K562 (cell line): ENCODE measurements at regions not wholly inside any gene's neighbourhood (a gene's known extent, or its start where the extent isn't known, plus 50 kb on each side); places are given as distances from the start of the nearest gene placed in this dataset.

Experiments
- COPS2 ChIP-seq: fragments of 450-650 bp; conservative IDR thresholded peaks from 2 replicates; pipeline ENCODE4 v1.6.1; 2016; ENCODE audit warnings: mild to moderate bottlenecking, moderate library complexity
- HNRNPLL ChIP-seq: fragments of 200-400 bp; formaldehyde crosslinking; IDR thresholded peaks from 2 replicates; pipeline ENCODE4 v1.6.1; 2017; ENCODE audit warnings: low read length, low read depth, mild to moderate bottlenecking; ENCODE audit not compliant: poor library complexity, severe bottlenecking
- KAT2B ChIP-seq: IDR thresholded peaks from one replicate; pipeline ENCODE4 v1.6.1; 2012; ENCODE audit warnings: low read depth, mild to moderate bottlenecking, control low read depth, inconsistent platforms, low read length, moderate library complexity
- MTF1 ChIP-seq: fragments of 250-450 bp; sonication (Bioruptor Pico); IDR thresholded peaks from 2 replicates; pipeline ENCODE4 v1.9.0; 2021; ENCODE audit warnings: moderate library complexity, mild to moderate bottlenecking, inconsistent platforms, borderline replicate concordance
- NUFIP1 ChIP-seq: fragments of 450-650 bp; IDR thresholded peaks from 2 replicates; pipeline ENCODE4 v1.6.1; 2018; ENCODE audit not compliant: partially characterized antibody
- PURB ChIP-seq: sonication (generic); formaldehyde crosslinking; IDR thresholded peaks from 2 replicates; pipeline ENCODE4 v1.9.0; 2021; ENCODE audit warnings: low read depth, mild to moderate bottlenecking, missing genetic modification reagents
- SMAD2 ChIP-seq: fragments of 150-350 bp; IDR thresholded peaks from 2 replicates; pipeline ENCODE4 v1.6.1; 2014; ENCODE audit warnings: low read depth, mild to moderate bottlenecking, low read length
- TEAD1 ChIP-seq, 2 experiments: fragments of 450-650 bp in 1 of 2; sonication (generic) in 1 of 2; formaldehyde crosslinking; IDR thresholded peaks; 2 replicates each; pipeline versions ENCODE4 v1.4.0 to v1.8.0; 2020 to 2022; ENCODE audit warnings: mild to moderate bottlenecking in 2 of 2, missing genetic modification reagents in 1 of 2
- ZNF764 ChIP-seq: fragments of 250-450 bp; sonication (Bioruptor Pico); IDR thresholded peaks from 2 replicates; pipeline ENCODE4 v1.4.0; 2020; ENCODE audit warnings: low read depth, mild to moderate bottlenecking, moderate library complexity
- TF ChIP-seq, protein P1 (sequence below): sonication (generic); formaldehyde crosslinking; IDR thresholded peaks from 2 replicates; pipeline ENCODE4 v1.8.0; 2022; ENCODE audit warnings: mild to moderate bottlenecking, missing genetic modification reagents
- TF ChIP-seq, protein P2 (sequence below): fragments of 450-650 bp; IDR thresholded peaks from 2 replicates; pipeline ENCODE4 v1.6.1; 2016; ENCODE audit warnings: mild to moderate bottlenecking
- TF ChIP-seq, protein P3 (sequence below): IDR thresholded peaks from 3 replicates; pipeline ENCODE4 v1.6.1; 2011; ENCODE audit warnings: borderline replicate concordance, mild to moderate bottlenecking, moderate library complexity; ENCODE audit not compliant: insufficient read length; ENCODE audit errors: extremely low read depth

- TF ChIP-seq, protein P1, sequence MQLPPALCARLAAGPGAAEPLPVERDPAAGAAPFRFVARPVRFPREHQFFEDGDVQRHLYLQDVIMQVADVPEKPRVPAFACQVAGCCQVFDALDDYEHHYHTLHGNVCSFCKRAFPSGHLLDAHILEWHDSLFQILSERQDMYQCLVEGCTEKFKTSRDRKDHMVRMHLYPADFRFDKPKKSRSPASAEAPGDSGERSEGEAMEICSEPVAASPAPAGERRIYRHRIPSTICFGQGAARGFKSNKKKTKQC, result no peak
- no peak for TF ChIP-seq ZNF764 (CRISPR knock-in tag)
- TF ChIP-seq, protein P2, sequence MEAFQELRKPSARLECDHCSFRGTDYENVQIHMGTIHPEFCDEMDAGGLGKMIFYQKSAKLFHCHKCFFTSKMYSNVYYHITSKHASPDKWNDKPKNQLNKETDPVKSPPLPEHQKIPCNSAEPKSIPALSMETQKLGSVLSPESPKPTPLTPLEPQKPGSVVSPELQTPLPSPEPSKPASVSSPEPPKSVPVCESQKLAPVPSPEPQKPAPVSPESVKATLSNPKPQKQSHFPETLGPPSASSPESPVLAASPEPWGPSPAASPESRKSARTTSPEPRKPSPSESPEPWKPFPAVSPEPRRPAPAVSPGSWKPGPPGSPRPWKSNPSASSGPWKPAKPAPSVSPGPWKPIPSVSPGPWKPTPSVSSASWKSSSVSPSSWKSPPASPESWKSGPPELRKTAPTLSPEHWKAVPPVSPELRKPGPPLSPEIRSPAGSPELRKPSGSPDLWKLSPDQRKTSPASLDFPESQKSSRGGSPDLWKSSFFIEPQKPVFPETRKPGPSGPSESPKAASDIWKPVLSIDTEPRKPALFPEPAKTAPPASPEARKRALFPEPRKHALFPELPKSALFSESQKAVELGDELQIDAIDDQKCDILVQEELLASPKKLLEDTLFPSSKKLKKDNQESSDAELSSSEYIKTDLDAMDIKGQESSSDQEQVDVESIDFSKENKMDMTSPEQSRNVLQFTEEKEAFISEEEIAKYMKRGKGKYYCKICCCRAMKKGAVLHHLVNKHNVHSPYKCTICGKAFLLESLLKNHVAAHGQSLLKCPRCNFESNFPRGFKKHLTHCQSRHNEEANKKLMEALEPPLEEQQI, result no peak
- TF ChIP-seq HNRNPLL, result no peak
- TF ChIP-seq COPS2, result no peak
- no peak for TF ChIP-seq NUFIP1
- TF ChIP-seq KAT2B, result no peak
- TF ChIP-seq MTF1 (CRISPR knock-in tag), result no peak
- TF ChIP-seq SMAD2, result no peak
- TF ChIP-seq, protein P3, sequence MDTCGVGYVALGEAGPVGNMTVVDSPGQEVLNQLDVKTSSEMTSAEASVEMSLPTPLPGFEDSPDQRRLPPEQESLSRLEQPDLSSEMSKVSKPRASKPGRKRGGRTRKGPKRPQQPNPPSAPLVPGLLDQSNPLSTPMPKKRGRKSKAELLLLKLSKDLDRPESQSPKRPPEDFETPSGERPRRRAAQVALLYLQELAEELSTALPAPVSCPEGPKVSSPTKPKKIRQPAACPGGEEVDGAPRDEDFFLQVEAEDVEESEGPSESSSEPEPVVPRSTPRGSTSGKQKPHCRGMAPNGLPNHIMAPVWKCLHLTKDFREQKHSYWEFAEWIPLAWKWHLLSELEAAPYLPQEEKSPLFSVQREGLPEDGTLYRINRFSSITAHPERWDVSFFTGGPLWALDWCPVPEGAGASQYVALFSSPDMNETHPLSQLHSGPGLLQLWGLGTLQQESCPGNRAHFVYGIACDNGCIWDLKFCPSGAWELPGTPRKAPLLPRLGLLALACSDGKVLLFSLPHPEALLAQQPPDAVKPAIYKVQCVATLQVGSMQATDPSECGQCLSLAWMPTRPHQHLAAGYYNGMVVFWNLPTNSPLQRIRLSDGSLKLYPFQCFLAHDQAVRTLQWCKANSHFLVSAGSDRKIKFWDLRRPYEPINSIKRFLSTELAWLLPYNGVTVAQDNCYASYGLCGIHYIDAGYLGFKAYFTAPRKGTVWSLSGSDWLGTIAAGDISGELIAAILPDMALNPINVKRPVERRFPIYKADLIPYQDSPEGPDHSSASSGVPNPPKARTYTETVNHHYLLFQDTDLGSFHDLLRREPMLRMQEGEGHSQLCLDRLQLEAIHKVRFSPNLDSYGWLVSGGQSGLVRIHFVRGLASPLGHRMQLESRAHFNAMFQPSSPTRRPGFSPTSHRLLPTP, result no peak
- no peak for TF ChIP-seq PURB (CRISPR knock-in tag)
- TF ChIP-seq TEAD1 (CRISPR knock-in tag; IDR thresholded peaks at IDR 0.05), result no peak
These were observed 424.1 kb upstream of the CD180 start (continued) for GRCh38 chr5:67620424-67621397.
